BLaER1 (cell line): ENCODE measurements at regions not wholly inside any gene's neighbourhood (a gene's known extent, or its start where the extent isn't known, plus 50 kb on each side); places are given as distances from the start of the nearest gene placed in this dataset.
A peak's percentile ranks its signal among the peaks of the same experiment; 100 is the strongest.

Experiments used
- H3K27ac ChIP-seq: shearing (Covaris generic); formaldehyde crosslinking; 2 replicates; pipeline ENCODE4 v1.8.1; 2022
- H3K27me3 ChIP-seq: shearing (Covaris generic); formaldehyde crosslinking; 2 replicates; pipeline ENCODE4 v1.8.1; 2022
- H3K36me3 ChIP-seq: shearing (Covaris generic); formaldehyde crosslinking; 2 replicates; pipeline ENCODE4 v1.8.1; 2022
- H3K4me1 ChIP-seq: shearing (Covaris generic); formaldehyde crosslinking; 2 replicates; pipeline ENCODE4 v1.8.1; 2022
- H3K4me2 ChIP-seq: shearing (Covaris generic); formaldehyde crosslinking; 2 replicates; pipeline ENCODE4 v1.8.1; 2022
- H3K4me3 ChIP-seq: shearing (Covaris generic); formaldehyde crosslinking; 2 replicates; pipeline ENCODE4 v1.8.1; 2022
- H3K9ac ChIP-seq: shearing (Covaris generic); formaldehyde crosslinking; 2 replicates; pipeline ENCODE4 v1.8.1; 2022
- H3K9me3 ChIP-seq: shearing (Covaris generic); formaldehyde crosslinking; 2 replicates; pipeline ENCODE4 v1.8.1; 2022
- H4K20me1 ChIP-seq: shearing (Covaris generic); formaldehyde crosslinking; 2 replicates; pipeline ENCODE4 v1.8.1; 2022
- Cebpa-rat ChIP-seq: shearing (Covaris generic); IDR thresholded peaks from 2 replicates; pipeline ENCODE4 v1.8.1; 2022

- Histone ChIP-seq H3K4me3 (no peak overlapping the region), H4K20me1 (no peaks in the 10 kb centered on the region), H3K9me3 (no peaks in the 10 kb centered on the region), H3K4me1 (peaks cover 37% of the 10 kb centered on the region), H3K4me2 (peak overlapping the region; percentile 62; the same call in 1 of the 2 replicates), H3K36me3 (no peaks in the 10 kb centered on the region), H3K9ac (no peak overlapping the region), H3K27me3 (no peaks in the 10 kb centered on the region), H3K27ac (peak overlapping the region; percentile 14; the same call in 1 of the 2 replicates)
- TF ChIP-seq Cebpa-rat, result no peak
Measured at GRCh38 chr2:175576875-175577274, 395.4 kb upstream of the ATP5MC3 start.

DNA sequence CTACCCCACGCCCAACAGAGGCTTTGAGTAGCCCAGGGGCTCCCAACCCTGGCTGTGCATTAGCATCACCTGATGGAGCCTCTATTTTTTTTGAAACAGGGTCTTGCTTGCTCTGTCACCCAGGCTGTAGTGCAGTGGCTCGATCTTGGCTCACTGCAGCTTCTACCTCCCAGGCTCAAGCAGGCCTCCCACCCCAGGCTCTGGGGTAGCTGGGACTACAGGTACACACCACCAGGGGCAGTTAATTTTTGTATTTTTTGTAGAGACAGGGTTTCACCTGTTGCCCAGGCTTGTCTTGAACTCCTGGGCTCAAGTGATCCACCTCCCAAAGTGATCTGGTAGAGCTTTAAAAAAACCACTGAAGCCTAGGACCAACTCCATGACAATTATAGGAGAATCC is 394.8 kb upstream of the ATP5MC3 start:
- no peaks in the 10 kb centered on the region for H3K9me3 ChIP-seq
- no peak for TF ChIP-seq Cebpa-rat
- no peaks in the 10 kb centered on the region for H3K27me3 ChIP-seq
- no peak overlapping the region for H3K9ac ChIP-seq
- no peaks in the 10 kb centered on the region for H3K36me3 ChIP-seq
- H3K4me1 ChIP-seq, result peaks cover 36% of the 10 kb centered on the region
- H3K4me3 ChIP-seq, result no peak overlapping the region
- no peaks in the 10 kb centered on the region for H4K20me1 ChIP-seq
- peak overlapping the region; percentile 62 for H3K4me2 ChIP-seq
- H3K27ac ChIP-seq, result peak overlapping the region; percentile 14; the same call in 1 of the 2 replicates

DNA sequence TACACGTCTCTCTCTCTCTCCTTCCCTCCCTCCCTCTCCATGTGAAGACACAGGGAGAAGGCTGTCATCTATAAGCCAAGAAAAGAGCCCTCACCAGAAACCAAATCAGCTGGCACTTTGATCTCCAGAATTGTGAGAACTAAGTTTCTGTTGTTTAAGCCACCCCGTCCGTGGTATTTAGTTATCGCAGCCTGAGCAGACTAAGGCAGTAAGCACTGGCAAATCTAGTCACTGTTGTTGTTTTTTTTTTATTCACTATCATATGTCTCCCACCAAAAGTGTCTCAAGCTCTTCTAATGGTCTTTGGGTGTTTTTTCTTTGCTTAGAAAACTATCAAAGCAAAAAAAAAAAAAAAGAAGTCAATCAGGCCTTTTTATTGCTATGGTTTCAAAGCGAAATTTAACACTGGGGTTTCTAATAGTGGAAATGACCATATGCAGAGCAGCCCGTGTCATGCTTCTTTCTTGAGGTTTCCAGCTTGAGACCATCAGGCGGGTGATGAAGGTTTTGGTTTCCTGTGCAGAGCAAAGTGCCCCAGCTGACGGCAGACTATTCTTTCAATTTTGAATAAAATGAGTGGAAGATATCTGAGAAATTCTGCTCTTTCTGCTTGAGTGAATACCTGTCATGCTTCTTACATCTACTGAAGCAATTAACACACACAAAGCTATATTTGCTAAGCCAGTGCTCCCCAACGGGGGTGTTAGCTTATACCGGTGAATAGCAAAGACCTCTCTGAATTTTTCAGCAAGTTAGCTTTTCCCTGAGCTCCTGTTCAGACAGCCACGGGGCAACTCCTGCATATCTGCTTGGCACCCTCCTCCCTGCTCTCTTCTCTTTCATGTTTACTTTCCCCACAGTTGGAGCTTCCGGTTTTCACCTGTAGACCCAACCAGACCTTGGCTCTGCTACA is 394.1 kb upstream of the ATP5MC3 start:
- peak overlapping the region; percentile 14; the same call in 1 of the 2 replicates for H3K27ac ChIP-seq
- H3K9ac ChIP-seq, result no peak overlapping the region
- H3K4me2 ChIP-seq, result peak overlapping the region; percentile 62

DNA sequence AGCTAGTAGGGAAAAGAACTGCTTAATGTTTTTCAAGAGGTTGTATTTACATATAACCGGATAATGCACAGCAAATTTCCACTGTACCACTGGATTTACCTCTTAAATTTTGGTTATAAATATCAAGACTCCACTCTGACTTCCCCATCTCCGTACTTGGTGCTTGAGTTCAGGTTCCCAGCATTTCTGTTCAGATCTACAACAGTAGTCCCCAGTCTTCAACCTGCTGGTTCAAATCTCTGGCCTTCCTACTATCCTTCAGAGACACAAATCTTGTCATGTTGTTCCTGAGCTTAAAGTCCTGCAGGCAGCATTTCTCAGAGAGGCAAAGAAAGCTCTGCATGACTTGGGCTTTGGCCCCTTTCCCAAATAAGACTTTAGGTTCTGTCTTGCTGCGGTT is 392.6 kb upstream of the ATP5MC3 start:
- H3K27ac ChIP-seq, result no peak overlapping the region
- no peak for TF ChIP-seq Cebpa-rat
- H3K27me3 ChIP-seq, result no peaks in the 10 kb centered on the region
- H3K9me3 ChIP-seq, result no peaks in the 10 kb centered on the region
- peaks cover 36% of the 10 kb centered on the region for H3K4me1 ChIP-seq
- no peak overlapping the region for H3K9ac ChIP-seq
- no peaks in the 10 kb centered on the region for H4K20me1 ChIP-seq
- no peaks in the 10 kb centered on the region for H3K36me3 ChIP-seq
- peak overlapping the region; percentile 62; the same call in 1 of the 2 replicates for H3K4me2 ChIP-seq
- no peak overlapping the region for H3K4me3 ChIP-seq

More for the DNA sequence above, 394.1 kb upstream of the ATP5MC3 start:
- Histone ChIP-seq H3K36me3 (no peaks in the 10 kb centered on the region), H3K27me3 (no peaks in the 10 kb centered on the region), H4K20me1 (no peaks in the 10 kb centered on the region), H3K4me1 (peaks cover 36% of the 10 kb centered on the region), H3K4me3 (no peak overlapping the region), H3K9me3 (no peaks in the 10 kb centered on the region)
- no peak for TF ChIP-seq Cebpa-rat

GRCh38 chr2:175571078-175571653 is 389.7 kb upstream of the ATP5MC3 start:
- H3K36me3 ChIP-seq, result no peaks in the 10 kb centered on the region
- no peak overlapping the region for H3K4me2 ChIP-seq

DNA sequence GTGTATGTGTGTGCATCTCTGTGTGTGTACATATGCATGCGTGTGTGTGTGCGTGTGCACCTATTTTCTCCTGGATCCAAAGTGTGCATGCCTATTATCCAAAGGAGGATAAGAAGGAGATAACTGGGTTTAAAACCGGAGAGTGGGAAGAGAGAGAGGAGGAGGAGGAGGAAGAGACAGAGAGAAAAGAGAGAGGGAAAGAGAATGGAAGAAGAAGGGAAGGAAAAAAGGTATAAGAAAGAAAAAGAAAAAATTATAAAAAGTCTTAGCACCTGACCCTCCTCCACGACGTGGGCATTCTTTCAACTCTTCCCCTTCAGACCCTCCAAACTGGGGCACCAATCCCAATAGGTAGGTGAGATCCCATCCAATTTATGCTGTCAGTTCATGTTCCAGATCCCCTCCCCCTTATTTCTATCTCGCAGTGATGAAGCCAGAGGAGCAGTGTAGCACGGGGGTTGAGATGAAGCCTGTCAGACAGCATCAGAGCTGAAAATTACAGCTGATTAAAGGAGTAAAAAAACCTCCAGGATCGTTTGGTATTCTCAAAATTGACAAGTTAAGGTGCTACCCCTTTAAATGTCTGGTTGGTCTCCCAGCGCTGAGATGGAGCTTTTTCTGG is 386.7 kb upstream of the ATP5MC3 start:
- Histone ChIP-seq H3K9ac (no peak overlapping the region), H3K4me1 (no peaks in the 10 kb centered on the region), H3K27me3 (no peaks in the 10 kb centered on the region), H3K27ac (no peak overlapping the region), H3K36me3 (no peaks in the 10 kb centered on the region), H3K9me3 (no peaks in the 10 kb centered on the region), H3K4me2 (no peak overlapping the region), H3K4me3 (no peak overlapping the region), H4K20me1 (no peaks in the 10 kb centered on the region)
- TF ChIP-seq Cebpa-rat, result no peak

More at GRCh38 chr2:175571078-175571653, 389.7 kb upstream of the ATP5MC3 start:
- peaks cover 20% of the 10 kb centered on the region for H3K4me1 ChIP-seq
- no peak for TF ChIP-seq Cebpa-rat
- no peaks in the 10 kb centered on the region for H3K9me3 ChIP-seq
- no peak overlapping the region for H3K4me3 ChIP-seq
- no peak overlapping the region for H3K27ac ChIP-seq
- no peaks in the 10 kb centered on the region for H4K20me1 ChIP-seq
- no peak overlapping the region for H3K9ac ChIP-seq
- H3K27me3 ChIP-seq, result no peaks in the 10 kb centered on the region

DNA sequence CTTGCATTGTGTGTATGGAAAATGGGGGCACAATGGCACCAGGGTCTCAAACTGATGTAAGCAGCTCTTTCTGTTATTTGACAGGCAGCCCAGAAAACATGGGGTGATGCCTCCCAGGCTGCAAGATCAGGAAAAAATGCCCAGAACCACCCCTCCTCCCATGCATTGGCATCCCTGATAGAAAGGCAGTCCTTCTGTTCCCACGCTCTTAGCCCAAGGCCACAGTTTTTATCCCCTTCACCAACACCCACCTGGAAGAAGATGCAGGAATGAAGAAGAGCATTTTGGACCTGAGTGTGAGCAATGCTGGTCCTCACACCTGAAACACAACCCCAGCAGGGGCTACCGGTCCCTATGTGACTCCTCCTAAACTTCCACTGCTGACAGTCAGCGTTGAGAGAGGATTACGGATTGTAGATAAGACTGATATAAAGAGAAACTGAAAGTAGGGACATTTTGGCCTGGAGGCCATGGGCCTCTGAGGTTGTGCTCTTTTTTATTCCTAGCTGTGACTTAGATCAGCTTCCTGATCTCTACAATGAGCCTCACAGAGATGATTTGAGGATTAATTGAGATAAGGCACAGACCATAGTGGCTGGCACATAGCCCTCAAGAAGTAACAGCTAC is 386.0 kb upstream of the ATP5MC3 start:
- Histone ChIP-seq H3K4me3 (no peak overlapping the region), H4K20me1 (no peaks in the 10 kb centered on the region), H3K9ac (no peak overlapping the region), H3K4me1 (no peaks in the 10 kb centered on the region), H3K9me3 (no peaks in the 10 kb centered on the region), H3K36me3 (no peaks in the 10 kb centered on the region), H3K27ac (no peak overlapping the region), H3K27me3 (no peaks in the 10 kb centered on the region), H3K4me2 (no peak overlapping the region)
- no peak for TF ChIP-seq Cebpa-rat

DNA sequence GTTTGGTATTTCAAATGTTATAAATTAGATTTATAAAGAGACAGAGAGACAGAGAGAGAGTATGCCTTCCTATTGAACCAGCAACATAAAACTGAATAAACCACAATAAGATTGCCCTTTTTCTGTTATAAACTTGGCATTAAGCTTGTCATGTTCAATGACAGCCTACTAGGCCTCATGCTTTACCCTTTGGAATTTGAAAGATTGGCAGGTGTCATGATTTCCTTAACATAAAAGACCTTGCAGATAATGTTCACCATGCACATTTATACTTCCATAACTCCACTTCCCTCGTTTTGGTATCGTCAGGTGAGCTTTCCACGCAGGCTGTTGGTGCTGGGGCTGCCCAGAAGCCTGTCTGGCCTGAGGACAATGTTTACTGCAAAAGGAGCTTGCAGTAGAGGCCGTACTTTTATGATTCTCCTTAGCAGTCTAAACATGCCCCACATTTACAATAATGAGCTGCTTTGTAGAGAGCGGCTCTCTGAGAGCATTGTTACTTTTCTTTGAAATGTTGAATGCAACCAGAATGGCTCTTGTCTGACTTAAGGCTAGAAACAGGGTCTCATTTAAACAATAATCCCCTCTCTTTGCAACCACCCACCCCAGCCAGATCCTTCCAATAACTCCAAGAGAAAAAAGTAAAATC is 379.1 kb upstream of the ATP5MC3 start:
- Histone ChIP-seq H3K27me3 (no peaks in the 10 kb centered on the region), H3K4me3 (no peak overlapping the region), H4K20me1 (no peaks in the 10 kb centered on the region), H3K27ac (no peak overlapping the region), H3K36me3 (no peaks in the 10 kb centered on the region), H3K4me1 (no peaks in the 10 kb centered on the region), H3K4me2 (no peak overlapping the region), H3K9ac (no peak overlapping the region), H3K9me3 (no peaks in the 10 kb centered on the region)
- no peak for TF ChIP-seq Cebpa-rat

DNA sequence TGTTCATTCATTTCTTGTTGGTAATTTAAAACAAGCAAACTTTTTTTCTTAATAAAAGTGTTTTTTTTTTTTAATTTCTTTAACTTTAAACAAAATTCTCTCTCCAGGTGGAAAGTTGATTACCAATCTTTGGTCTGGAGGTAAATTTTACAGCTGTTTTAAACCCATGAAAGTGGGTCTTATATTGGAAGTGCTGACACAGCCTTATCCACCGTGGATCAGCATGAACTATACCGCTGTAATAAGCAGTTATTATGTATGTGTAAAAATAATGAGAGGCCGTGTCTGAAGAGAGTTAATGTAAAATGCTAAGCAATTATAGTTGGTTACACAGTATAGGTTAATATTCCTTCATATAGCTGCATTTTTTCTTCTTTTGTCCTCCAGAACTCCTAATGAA is 378.1 kb upstream of the ATP5MC3 start:
- no peaks in the 10 kb centered on the region for H3K36me3 ChIP-seq
- no peaks in the 10 kb centered on the region for H4K20me1 ChIP-seq
- H3K27ac ChIP-seq, result no peak overlapping the region
- H3K9me3 ChIP-seq, result no peaks in the 10 kb centered on the region
- H3K4me1 ChIP-seq, result no peaks in the 10 kb centered on the region
- TF ChIP-seq Cebpa-rat, result no peak
- H3K27me3 ChIP-seq, result no peaks in the 10 kb centered on the region
- H3K4me2 ChIP-seq, result no peak overlapping the region
- no peak overlapping the region for H3K9ac ChIP-seq
- no peak overlapping the region for H3K4me3 ChIP-seq
